DLD1 (cell line): ENCODE measurements at regions not wholly inside any gene's neighbourhood (a gene's known extent, or its start where the extent isn't known, plus 50 kb on each side); places are given as distances from the start of the nearest gene placed in this dataset.

Source experiments
- in situ Hi-C: cut with HindIII; loops from 2 replicates; pipeline ENCODE4 v1.10.0; 2017; ENCODE audit warnings: low sequenced_read_pairs

DNA sequence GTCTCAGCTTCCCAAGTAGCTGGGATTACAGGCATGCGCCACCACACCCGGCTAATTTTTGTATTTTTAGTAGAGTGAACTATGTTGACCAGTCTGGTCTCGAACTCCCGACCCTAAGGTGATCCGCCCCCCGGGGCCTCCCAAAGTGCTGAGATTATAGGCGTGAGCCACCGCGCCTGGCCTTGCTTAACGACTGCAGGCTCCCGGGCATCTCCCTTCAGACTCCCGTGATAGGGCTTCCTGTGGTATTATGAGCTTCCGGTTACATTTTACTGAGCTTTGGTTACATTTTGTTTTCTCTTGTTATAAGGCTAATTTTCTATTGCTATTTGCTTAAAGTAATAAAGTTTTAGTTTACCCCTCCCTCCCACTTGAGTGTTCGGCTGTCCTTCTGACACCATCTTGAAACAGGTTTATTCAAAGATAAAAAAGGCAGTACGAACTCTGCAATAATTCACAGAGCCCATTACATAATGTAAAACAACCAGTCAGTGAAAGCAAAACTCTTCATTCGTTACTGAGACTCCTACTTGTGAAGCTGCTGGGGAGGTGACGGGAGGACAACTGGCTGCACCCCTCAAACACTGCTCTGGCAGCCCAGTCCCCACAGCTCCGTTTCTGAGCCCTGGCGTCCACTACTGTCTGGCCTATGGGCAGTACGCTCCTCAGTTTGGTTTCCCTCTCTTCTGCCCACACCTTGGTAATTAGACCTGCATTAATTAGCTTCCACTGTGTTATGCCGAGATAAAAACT lies 795.7 kb upstream of the SLIT2 start:
- in situ Hi-C loops, result no loop called here

DNA sequence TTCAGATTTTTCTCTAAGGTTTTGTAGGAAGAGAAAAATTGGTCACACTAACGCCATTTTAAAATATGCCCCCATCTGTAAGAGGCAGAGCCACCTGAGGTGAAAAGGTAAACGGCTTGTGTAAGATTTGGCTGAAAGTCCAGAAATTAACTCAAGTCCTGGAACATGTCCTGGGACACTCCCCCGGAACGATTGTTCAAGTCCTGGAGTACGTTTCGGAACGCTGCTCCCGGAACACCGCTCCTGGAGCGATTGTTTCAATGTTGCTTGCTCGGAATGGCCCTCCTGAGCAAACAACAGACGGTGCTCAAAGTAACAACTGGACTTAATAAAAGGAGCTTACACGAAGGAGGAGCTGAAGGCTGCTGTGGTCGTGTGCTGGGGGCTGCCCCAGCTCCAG lies 796.5 kb upstream of the SLIT2 start:
- in situ Hi-C loops, result no loop called here

DNA sequence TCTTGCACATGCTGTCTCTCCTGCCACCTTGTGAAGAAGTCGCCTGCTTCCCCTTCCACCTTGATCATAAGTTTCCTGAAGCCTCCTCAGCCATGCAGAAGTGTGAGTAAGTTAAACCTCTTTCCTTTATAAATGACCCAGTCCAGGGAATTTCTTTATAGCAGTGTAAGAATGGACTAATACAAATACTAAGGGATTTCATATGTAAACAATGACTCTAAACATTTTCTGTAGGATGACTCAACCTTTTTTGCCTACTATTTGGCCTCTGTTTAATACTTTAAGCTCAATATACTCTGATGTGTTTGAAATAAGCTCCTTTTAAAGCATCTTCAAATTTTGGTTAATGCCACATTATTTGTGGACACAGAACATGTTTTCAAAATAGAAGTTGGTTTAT lies 813.5 kb upstream of the SLIT2 start:
- in situ Hi-C loops, result no loop called here

DNA sequence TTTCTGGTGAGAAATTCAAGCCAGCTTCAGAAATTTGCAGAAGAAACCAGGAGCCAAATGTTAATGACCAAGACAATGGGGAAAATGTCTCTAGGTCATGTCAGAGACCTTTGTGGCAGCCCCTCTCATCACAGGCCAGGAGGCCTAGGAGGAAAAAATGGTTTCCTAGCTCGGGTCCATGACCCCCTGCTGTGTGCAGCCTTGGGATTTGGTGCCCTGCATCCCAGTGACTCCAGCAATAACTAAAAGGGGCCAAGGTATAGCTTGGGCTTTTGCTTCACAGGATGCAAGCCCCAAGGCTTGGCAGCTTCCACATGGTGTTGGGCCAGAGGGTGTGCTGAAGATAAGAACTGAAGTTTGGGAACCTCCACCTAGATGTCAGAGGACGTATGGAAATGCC lies 814.7 kb upstream of the SLIT2 start:
- in situ Hi-C loops, result no loop called here

DNA sequence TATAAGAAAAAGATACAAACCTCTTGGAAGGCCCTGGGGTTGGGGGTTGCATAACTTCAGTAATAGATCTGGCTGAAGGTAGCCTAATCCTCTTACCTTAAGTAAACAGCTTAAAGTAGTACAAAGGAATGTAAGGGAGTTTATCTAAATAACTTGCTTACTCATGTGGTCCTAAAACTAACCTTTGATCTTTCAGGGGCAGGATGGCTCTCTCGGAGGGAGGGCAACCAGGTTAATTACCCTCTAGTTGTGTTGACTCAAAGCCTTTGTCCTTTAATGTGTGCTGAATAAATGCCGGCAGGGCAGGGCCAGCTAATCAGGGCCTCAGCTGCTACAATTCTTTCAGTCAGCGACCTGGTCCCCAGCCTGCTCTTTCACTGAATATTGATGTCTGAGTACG lies 822.0 kb upstream of the SLIT2 start:
- in situ Hi-C loops, result no loop called here

DNA sequence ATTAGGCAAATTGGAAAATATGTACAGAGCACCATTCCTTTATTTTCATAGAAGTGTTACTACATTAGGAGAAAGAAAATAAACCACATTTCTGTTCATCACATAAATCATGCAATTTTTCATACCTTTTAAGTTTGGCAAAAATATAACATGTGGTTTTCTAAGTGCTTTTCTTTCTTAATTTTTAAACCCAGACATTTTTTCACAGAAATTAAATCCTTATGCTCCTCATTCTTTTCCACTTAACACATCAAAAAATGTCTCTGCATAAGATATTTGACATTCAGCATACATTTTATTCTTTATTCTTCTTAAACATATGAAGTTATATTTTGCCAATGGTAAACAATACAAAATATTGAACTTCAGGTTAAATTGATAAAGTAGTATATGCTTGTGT lies 826.6 kb upstream of the SLIT2 start:
- in situ Hi-C loops, result no loop called here

DNA sequence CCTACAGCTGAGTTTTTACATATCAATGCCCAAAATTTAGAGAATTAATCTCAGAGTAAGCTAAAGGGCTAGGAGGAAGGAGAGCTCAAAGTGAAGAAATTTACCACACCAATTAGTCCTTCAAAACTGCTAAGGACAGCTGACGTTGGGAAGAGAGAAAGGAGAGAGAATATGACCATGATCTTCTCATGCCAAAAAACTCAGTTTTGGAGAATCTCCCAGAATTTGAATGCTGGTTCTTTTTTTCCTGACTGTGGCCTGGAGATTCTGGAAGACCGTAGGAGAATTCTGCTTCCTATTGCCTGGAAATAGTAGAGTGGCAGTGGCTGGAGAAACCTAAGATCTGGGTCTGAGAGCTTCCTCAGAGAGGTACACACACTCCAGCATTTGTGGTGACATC lies 834.4 kb upstream of the SLIT2 start:
- in situ Hi-C loops, result no loop called here

DNA sequence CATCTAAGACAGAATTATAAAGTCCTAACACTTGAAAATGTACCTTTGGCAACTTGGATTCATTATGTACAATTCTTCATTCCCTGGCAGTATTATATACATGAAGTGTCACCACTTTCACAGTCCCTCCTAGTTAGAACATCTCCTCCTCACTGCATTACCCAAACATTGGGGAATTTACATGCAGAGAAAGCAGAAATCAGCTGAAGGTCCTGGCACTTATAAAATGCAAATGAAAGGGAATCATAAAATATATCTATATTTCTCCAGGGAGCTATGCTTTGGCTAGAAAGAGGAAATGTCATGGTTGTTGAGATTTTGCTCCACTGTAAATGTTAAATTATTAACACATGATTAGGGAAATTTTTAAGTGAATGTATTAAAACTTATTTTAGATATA lies 835.6 kb upstream of the SLIT2 start:
- in situ Hi-C loops, result no loop called here

DNA sequence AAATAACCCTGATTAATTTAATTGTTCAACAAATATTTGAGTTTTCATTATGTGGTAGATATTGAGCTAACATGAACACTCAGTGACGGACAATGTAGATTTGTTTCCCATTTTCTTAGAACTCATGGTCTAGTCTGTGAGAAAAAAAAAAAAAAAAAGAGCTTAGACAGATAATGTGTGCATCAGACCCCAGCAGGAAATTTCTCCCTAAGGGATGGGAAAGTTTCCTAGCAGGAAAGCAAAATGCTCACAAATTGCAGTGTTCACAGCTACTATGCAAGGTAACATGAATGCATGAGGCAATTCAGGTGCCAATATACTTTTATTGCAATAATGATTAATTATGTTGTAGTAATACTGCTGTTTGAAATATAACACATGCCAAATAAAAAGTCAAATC lies 843.2 kb upstream of the SLIT2 start:
- in situ Hi-C loops, result no loop called here

DNA sequence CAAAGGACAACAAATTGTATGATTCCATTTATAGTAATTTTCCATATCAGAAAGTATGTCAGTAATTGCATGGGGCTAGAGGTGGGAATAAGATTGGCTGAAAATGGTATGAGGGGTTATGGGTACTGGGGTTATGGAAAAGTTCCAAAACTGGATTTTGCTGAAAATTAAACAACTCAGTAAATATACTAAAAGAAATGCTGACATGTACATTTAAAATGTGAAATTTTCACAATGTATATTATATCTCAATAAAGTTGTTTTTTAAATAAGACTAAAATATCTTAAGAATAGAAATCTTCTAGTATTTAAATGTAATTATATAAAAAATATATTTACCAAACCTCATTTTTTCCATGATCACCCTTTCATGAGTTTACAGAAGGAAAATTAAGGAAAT lies 844.9 kb upstream of the SLIT2 start:
- in situ Hi-C loops, result no loop called here

DNA sequence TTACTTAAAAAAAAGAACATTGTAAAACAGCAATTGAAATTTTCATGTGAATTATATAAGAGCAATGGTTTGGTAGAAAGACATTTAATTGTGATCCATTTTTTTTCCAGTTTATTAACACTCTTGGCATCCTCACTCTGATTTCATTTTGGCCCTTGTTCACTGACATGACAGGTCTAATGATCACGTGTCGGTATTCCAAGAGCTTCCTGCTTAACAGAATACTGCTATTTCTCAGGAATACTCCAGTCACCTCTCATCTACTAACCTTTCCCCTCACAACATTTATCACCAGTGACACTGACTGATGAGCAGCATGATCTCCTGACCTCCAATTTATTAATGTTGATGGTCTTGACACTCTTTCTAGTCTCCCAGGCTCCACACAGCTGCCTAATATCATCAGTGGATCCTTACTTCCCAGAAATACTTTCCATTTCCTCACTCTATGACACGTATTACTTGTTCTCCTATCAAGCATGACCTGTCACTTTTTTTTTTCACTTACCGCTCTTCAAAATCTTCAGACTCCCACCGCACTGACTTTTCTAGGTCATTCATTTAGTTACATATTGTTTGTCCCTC lies 847.8 kb upstream of the SLIT2 start:
- in situ Hi-C loops, result no loop called here

DNA sequence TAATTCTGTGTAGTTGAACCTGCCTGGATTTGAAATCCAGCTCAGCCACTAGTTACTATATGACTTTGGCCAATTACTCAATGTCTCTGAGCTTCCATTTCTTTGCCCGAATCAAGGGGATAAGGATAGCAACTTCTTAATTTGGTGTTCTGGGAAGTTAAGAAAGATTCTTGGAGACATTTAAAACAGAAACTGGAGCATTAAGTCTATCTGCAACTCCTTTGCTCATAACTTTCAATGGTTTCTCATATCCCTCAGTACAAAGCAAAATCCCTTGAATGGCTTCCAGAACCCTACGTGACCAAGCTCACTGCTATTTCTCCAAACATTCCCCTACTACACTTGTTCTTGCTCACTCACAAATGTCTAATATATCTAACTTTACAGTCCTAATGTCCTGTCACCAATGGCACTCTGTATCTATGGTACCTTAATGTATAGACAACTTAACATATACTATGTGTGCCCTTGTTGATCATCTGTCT lies 849.1 kb upstream of the SLIT2 start:
- in situ Hi-C loops, result no loop called here

DNA sequence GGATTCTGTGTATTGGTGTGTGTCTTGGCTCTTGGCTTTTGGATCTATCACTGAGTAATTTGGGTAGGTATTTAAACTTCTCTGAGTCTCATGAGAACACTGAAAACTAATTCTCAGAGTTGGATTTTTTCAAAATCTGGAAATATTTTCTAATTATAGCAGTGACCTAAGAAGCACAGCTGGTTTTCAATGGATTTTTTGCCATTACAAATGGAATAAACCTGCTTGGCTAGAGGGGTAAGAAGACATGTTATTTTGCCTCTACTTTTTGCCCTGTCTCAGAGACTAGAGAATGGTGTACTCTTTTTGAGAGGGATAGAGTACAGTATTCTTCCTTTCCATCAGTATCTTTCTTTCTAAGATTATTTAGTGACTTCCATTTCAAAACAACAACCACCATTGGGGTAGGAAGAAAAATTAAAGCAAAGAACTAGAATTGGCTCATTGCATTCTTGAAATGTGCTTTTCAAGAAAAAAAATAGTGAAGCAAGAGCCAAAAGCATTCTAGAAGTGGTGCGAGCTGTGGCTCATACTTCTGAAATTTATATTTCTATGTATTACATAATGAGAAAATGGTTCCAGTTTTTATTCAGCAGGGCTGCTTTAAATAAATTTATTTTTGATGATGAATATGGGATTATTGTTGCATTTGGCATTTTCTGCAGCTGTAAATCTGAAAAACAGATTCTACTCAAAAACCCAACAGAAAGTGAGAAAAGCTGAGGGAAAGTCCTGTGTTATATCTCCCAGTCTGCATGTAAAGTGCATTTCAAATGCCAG lies 850.2 kb upstream of the SLIT2 start:
- in situ Hi-C loops, result no loop called here

DNA sequence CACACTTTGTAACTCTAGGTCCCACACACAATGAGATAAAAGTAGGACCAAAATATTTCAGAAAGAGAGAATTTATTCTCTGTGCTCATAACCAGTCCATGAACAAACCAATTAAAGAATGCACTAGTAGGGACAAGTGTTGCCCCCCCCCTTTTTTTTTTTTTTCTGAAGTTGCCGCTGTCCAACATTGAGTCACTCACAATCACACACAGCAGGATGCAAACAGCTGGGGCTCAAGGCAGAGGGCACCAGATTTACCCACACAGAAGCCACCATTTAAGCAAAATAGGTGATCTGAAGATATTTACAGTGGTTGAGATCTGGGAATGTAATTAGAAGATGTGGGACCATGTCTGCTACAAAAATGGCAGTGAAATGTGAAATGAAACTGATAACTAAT lies 850.9 kb upstream of the SLIT2 start:
- in situ Hi-C loops, result no loop called here

DNA sequence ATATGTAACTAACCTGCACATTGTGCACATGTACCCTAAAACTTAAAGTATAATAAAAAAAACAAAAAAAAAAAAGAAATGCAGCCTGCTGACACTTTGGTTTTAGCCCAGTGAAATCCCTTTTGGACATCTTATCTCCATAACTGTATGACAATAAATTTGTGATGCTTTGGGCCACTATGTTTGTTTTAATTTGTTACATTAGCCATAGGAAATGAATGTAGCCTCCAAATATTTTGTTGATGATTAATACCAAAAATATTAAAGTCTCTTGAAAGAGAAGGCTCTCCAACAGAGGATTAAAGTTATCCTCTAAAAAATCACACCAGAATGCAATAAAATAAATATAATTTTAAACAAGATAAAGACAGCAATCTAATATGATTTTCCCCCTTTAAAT lies 852.7 kb upstream of the SLIT2 start:
- in situ Hi-C loops, result no loop called here

DNA sequence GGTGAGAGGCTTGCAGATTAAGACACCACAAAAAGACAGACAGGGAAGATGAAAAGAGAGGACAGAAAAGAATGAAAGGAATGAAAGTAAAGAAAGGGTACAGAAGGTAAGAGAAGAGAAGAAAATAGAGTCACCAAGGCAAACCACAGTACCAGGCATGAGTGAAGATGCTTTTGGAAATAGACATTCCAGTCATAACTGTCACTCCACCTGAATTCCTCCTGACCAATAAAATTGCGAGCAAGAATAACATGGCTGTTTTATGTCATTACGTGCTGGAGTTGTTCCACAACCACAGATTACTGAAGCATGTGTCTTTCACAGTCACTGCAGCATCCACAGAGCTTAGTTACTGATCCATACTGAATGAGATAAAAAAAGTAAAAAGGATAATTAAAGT lies 864.9 kb upstream of the SLIT2 start:
- in situ Hi-C loops, result no loop called here

DNA sequence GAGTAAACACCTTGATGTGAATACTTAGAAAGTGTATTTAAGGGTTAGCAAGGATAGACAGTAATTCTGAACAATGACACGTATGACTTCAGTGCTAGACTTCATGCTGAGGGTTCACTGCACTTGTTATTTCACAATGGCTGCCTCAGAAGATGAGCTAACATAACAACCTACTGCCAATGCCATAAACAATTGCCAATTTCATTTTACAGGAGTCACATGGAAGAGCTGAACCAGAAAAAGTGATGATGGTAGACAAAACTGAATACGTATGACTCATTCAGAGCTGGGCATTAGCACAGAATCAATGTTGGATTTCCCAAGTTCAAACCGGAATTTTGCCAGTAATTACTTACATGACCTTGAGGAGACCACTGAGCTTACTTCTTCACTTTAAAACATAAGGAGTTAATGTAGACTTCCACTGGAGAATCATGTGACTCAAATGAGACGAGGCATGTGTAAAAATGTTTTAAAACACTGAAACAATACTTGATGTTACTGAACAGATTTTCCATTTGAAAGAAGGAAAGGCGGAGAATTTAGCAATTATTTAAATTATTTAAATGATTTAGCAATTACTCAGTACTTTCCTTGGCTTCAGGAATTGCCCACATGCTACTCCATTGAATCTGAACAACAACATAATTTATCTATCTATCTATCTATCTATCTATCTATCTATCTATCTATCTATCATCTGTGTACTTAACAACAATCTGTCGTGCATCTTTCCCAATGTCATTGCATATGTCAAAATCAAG lies 868.5 kb upstream of the SLIT2 start:
- in situ Hi-C loops, result no loop called here

DNA sequence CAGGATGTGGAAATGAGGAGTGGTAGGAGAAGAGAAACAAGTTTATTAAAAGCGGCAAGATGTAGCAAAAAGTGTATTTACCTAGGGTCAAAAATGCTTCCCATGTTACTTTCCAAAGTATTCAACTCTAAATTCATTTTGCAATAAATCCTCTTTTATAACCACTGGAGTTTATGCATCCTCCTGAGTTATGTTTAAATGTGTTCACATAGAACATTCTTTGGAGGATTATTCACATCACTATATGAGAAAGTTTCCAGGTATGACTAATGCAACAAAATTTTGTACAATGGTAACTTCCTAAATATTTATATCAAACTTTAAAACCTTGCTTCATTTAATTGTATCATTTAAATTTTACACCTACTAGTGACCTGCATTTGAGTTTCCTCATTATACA lies 870.6 kb upstream of the SLIT2 start:
- in situ Hi-C loops, result no loop called here

DNA sequence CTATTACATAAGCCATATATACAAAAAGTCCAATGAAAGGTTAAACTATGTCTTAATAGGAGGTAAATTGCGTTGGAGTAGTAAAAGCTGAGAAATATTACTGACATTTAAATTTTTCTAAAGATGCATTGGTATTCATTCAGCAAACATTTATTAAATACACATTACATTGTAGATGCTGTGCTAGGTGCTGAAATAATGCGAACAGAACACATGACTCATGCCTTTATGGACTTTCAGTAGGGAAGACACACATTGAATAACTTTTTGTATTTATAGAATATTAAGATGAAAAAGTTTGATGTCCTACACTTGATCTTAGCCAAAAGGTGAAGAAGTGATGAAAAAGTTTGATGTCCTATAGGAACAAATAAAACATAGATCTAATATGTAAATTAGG lies 871.1 kb upstream of the SLIT2 start:
- in situ Hi-C loops, result no loop called here

DNA sequence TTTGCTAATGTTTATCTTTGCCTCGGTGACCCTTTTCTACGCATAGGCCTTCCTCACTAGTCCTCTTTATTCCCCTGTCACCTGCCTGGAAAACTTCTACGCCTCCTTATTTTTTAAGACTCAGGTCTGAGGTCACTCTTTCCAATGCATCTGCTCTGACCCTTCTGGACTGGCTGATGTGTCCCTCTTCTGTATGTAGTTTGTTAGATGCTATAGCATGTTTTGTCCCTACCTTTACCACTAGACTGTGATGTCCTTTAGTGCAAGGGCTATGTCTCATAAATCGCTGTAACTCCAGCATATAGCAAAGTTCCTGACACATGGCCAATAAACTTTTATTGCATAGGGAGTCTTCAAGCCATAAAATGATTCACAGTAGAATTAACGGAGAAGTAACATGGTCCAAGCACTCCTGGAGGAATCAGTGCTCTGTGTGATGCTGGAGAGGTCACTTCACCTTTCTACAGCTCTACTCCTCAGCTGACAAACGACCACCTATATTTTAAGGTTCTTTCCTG lies 872.5 kb upstream of the SLIT2 start:
- in situ Hi-C loops, result no loop called here

DNA sequence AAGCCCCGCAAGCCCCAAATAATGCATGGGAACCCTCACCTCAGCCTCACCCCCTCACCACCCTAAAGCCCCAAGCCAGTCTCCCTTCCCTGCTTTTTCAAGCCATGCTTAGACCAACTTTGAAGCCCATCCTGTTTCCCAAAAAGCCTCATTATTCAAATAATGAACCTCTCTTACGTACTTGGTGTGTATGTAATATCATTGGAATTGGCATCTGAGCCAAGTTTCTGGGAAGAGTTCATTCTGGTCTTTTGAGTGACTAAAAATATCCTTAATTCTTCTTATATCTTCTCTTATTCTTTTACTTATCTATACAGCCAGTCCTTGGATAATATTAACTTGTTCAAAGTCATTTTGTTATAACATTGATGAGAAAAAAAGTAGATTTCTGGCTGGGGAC lies 875.8 kb upstream of the SLIT2 start:
- in situ Hi-C loops, result no loop called here
